8988T (cell line): ENCODE measurements at regions not wholly inside any gene's neighbourhood (a gene's known extent, or its start where the extent isn't known, plus 50 kb on each side); places are given as distances from the start of the nearest gene placed in this dataset.

Experiments
- DNase-seq: peaks from one replicate; pipeline ENCODE4 v3.0.0; 2011

- no peak for DNase-seq
These were observed 181.6 kb upstream of the NEBL start for GRCh38 chr10:21078410-21079329.

DNA sequence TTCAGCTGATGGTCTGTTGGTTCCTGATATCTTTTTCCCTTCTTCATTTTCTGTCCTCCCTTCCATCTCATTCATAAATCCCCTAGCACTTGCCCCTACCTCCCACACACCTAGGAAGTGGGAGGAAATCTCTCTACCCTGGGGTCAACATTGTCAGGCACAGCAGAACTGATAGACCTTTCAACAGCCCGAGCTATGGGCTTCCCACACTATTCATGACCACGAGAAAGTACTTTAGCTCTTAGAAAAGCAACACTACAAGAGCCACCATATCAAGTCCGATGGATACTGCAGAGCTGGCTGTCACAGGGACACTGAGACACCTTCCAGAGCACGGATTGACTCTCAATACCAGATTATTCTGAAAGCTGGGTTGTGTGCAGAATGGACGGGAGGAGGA lies 180.6 kb upstream of the NEBL start:
- DNase-seq: no peak

GRCh38 chr10:21076381-21076780 lies 179.3 kb upstream of the NEBL start:
- DNase-seq: no peak

DNA sequence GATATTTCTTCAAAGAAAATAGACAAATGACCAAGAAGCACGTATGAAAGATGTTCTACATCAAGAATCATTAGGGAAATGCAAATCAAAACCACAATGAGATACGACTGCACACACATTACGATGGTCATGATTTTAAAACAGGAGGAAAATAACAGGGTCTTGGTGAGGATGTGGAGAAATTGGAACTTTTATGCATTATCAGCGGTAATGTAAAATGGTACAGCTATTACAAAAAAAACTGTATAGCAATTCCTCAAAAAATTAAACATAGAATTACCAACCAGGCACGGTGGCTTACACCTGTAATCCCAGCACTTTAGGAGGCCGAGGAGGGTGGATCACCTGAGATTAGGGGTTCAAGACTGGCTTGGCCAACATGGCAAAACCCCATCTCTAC lies 178.8 kb upstream of the NEBL start:
- no peak for DNase-seq

GRCh38 chr10:21071001-21071673 lies 174.0 kb upstream of the NEBL start:
- no peak for DNase-seq

DNA sequence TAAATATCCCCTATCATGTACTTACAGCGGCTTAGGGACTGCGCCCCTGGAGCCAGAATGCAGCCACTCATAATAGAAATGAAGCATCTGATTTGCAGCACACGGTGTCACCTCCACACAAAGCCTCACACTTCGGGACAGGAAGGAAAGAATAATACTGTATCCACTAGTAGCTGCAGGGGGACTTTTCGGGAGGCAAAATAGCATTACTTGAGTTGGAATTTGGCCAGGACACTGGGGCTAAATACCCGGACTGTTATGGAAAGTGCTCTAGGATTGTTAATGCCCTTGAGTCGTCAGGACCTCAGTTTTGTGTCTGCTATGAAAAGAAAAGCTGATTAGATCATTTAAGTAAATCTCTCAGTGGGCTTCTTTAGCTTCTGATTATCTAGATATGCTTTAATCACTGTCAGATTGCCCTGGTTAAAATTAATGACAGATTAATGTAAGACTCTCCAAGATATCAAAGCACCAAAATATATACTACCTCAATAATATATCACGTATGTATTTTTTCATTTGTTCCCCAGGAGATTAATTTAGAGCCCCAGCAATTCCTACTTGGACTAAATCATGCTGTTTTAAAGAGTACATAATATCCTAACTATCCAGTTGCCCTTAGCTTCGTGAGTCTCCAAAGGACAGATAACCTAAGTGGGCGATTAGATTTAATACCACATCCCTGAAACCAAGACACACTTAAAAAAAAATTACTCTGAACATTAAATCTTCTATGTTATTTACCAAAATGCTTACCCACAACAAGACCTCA lies 173.0 kb upstream of the NEBL start:
- DNase-seq: no peak

DNA sequence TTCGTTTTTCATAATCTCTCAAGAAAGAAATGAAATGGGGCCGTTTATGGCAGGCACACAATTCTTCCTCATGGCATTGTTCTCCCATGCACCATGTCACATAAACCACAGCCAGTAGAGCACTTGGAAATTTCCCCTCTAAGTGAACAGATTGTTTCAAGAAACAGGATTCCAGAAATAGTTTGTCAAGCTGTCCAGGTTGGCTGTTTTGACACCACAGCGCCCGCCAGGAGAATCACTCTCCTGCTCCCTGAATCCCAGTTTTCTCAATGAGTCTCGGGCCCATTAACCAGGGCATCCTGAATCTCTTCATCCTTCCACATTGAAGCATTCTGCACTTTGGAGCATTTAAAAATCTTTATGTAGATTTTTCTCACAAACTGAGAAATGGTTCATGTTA lies 172.2 kb upstream of the NEBL start:
- no peak for DNase-seq

GRCh38 chr10:21068026-21068656 lies 171.0 kb upstream of the NEBL start:
- DNase-seq: no peak

DNA sequence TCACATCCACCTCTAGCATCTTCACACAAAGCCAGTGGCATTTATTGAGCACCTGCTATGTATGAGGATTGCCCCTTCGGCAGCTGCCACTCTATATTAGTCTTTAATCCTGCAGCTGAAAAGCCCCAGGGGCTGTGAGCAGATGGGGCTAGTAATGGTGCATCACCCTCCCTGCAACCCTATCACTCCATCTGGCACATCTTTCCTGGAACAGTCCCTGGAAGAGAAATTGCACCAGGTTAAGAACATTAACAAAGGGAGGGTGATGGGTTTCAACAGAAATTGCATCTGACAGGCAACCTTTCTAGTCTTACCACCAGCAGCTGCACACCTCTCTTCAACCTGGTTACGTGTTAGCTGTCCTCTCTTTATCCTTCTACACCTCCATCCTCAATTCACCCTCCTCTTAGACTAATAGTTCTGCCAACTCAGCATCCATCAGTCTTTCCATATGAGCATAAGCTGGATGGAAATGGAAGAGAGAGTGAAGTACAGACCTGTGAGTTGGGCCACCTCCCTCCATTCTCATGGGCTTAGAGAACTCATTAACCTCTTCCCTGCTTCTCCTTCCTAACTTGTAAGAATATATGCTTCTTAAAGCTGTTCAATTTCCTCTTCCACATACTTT lies 168.6 kb upstream of the NEBL start:
- DNase-seq: no peak

DNA sequence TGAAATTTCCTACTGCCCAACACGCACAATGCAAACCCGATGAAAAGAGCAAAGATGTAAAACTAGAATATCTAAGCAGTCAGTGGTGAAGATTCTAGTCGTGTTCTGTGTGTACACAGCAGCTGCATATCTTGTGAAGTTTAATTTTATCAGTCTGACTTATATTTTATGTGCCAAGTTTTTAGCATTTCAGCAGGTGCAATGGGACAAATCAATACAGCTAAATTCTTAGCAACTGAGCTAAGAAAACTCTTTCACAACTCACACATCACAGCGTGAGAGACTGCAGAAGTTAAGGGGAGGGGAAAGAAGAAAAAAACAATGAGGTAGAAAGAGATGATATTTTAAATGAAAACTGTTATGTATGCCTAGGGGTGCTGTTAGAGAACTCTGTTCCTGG lies 164.9 kb upstream of the NEBL start:
- no peak for DNase-seq

GRCh38 chr10:21061184-21061583 lies 164.1 kb upstream of the NEBL start:
- no peak for DNase-seq

DNA sequence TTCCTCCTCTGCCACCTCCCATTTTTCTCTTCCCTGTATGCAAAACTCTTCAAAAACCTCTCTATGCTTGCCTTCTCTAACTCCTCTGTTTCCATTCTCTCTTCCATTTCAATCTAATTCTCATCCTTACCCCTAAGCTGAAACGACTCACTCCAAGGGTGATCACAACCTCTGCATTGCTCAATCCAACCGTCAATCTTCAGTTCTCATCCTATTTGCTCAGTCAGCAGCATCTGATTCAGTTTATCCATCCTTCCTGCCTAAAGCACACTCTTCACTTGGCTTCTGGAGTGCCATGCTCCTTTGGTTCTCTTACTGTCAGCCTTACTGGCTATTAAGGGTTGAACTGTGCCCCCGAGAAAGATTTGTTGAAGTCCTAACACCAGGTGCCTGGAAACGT lies 163.5 kb upstream of the NEBL start:
- no peak for DNase-seq

DNA sequence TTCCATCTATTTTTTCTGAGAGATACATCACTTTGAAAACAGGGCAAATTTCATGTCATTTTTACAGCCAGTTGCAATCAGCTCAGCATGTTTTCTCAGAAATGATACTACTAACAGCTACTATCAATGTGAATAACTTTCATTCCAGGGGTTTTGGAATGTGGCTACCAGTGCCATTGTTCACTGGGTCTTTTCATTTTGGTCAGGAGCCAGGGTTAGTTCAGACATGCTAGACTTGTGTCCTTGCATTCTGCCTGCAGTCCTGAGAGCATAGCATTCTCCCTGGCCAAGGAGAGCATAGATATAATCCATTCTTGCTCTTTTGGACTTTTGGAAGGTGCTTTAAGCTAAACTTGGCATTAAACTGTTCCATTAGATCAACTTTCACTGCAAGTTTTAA lies 160.9 kb upstream of the NEBL start:
- no peak for DNase-seq

DNA sequence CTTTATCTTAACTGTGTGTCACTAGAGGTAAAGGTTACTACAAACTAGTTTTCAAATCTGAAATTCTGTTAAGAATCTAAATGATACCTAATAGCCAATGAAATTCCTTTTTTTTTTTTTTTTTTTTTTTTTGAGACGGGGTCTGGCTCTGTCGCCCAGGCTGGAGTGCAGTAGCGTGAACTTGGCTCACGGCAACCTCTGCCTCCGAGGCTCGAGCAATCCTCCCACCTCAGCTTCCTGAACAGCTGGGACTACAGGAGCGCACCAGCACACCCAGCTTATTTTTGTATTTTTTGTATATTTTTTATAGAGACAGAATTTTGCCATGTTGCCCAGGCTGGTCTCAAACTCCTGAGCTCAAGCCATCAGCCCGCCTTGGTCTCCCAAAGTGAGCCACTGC lies 160.3 kb upstream of the NEBL start:
- DNase-seq: no peak

DNA sequence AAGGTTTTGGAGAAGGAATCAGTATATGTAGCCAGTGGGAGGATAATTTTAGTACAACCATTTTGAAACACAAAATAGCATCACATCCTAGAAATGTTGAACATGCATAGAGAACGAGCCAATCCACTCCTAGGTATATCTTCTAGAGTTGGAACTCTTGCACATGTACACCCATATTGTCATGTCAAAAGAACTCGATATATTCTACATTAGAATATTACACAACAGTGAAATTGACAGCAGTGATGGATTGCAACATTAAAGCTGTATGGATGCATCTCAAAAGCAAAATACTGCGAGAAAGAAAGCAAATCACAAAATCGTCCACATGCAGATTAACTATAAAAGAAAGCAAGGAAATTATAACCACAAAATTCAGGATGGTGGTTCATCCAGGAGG lies 159.3 kb upstream of the NEBL start:
- no peak for DNase-seq

DNA sequence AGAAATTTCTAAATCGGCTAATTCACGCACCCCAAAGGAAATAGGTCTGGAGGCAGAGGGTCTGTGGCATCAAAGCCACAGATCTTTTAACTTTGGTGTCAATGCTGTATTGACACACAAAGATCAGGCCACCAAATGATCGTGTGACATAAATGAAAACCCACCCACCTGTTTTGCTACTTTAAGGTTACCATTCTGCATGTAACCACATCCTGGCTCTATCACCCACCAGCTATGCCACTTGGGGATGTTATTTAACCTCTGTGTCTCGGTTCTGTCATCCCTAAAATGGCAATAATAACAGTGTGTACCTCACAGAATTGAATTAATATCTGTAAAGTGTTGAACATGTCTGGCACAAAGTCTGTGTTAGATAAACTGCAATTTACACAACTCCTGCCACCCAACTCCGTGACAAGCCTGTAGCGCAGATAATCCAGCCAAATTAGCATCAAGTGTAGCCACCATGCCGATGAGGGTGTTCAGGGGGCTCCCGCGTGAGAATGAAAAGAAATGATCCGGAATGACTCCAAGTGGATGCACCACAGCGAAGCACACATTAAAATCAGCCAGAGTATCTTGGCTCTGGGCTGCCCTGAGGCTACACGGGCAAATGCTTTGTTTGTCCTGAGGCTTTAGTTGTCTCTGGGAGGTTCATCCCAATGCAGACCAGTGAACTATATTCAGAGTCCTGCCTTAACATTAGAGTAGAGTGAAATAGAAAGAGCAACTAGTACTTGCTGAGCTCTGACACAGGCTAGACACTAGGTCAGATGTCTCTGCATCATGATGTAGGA lies 158.4 kb upstream of the NEBL start:
- no peak for DNase-seq

- no peak for DNase-seq
These were observed 157.0 kb upstream of the NEBL start for GRCh38 chr10:21053953-21054690.

- DNase-seq: no peak
These were observed 155.6 kb upstream of the NEBL start for GRCh38 chr10:21052709-21053104.

GRCh38 chr10:21052072-21052708 lies 155.1 kb upstream of the NEBL start:
- DNase-seq: no peak

DNA sequence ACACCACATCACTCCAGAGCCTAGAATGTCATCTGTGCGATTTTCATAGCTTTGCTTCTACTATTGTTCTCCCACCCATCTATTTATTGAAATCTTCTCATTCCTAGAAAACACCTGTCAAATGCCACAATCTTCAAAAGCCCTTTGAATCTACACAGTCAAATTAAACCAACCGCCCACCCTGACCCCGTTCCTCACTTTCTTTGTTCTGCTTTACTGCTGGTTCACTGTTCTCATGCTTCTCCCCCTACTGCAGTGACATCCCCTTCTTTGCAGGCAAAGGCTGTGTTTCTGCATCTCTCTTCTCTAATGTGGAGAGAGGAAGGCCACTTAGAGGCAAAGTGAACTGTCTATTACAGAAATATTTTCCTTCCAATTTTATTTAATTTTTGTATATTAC lies 152.4 kb upstream of the NEBL start:
- no peak for DNase-seq

DNA sequence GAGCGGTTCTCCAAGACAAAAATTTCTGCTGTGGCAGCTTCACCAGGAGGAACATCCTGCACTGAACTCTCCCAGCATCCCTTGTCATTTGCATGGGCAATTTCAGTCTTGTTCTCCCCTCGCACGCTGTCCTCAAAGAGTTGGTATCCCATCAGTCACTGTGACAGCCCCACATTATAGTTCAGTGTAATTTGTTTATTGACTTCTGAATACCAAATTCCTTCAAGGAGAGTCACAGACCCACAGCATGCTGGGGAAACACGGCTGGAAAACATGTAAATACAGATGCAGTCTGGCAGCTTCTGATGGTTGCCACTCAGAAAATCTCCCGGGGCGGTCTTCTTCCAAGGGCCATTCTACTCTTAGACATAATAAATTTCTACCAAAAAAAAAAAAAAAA lies 151.0 kb upstream of the NEBL start:
- DNase-seq: no peak
